Thoracic aorta (tissue), 2 donors: ENCODE measurements at regions not wholly inside any gene's neighbourhood (a gene's known extent, or its start where the extent isn't known, plus 50 kb on each side); places are given as distances from the start of the nearest gene placed in this dataset.

Source experiments
- ATAC-seq: fragments of 150-250 bp; one replicate; pipeline ENCODE4 v1.8.0; 2017; ENCODE audit warnings: low read depth; ENCODE audit not compliant: insufficient number of reproducible peaks, low FRiP score
- DNase-seq: peaks from one replicate; pipeline ENCODE4 v3.0.0-alpha.2; 2020; ENCODE audit warnings: low spot score
- H3K27ac ChIP-seq, 2 donors: fragments of 200-600 bp; sonication (generic); 1 replicate in 1 of 2; 2 replicates in 1 of 2; pipeline ENCODE4 v1.5.1; 2016; ENCODE audit warnings: mild to moderate bottlenecking in 2 of 2, moderate library complexity in 2 of 2
- H3K27me3 ChIP-seq: fragments of 200-600 bp; sonication (generic); replicated peaks from 2 replicates; pipeline ENCODE4 v1.6.0; 2016; ENCODE audit warnings: mild to moderate bottlenecking; ENCODE audit not compliant: insufficient read depth
- H3K36me3 ChIP-seq: fragments of 200-600 bp; sonication (generic); one replicate; pipeline ENCODE4 v1.5.1; 2016
- H3K4me1 ChIP-seq, 2 donors: fragments of 200-600 bp; sonication (generic); 1 replicate in 1 of 2; 2 replicates in 1 of 2; pipeline versions ENCODE4 v1.5.1 to v1.6.0; 2016; ENCODE audit warnings: low read depth in 2 of 2, mild to moderate bottlenecking in 1 of 2; ENCODE audit not compliant: control insufficient read depth in 1 of 2
- H3K4me3 ChIP-seq: fragments of 200-600 bp; sonication (generic); 2 replicates; pipeline ENCODE4 v1.5.1; 2016; ENCODE audit warnings: mild to moderate bottlenecking
- H3K9me3 ChIP-seq: fragments of 200-600 bp; sonication (generic); 2 replicates; pipeline ENCODE4 v1.5.1; 2016
- TF ChIP-seq, protein P1 (sequence below): fragments of 200-600 bp; sonication (generic); IDR thresholded peaks from one replicate; pipeline ENCODE4 v1.5.1; 2019; ENCODE audit warnings: antibody characterized with exemption

DNA sequence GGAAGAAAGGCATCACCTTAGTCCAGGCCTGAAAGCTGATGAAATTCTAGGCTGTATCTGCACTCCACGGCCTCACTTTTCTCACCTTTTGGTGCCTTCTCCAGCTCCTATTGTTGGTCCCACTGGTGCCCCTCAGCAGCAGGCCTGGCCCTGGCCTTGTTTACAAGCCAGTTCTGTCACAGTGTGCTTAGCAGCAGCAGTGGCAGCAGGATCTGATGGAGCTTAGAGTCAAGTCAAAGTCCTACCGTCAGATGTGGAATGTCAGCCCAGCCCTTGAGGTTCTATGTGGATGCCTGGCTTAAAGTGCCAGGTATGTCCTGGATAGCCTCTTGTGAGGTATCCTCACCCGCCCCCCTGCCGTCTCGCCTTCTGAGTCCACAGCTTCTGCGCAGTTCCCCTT, 281.3 kb downstream of the SUCLG1 start:
- Histone ChIP-seq H3K27me3 (no peaks in the 10 kb centered on the region), H3K9me3 (no peaks in the 10 kb centered on the region), H3K4me1 (no peaks in the 10 kb centered on the region), H3K4me3 (no peak overlapping the region), H3K36me3 (no peaks in the 10 kb centered on the region), H3K27ac (no peak overlapping the region)
- TF ChIP-seq, protein P1, sequence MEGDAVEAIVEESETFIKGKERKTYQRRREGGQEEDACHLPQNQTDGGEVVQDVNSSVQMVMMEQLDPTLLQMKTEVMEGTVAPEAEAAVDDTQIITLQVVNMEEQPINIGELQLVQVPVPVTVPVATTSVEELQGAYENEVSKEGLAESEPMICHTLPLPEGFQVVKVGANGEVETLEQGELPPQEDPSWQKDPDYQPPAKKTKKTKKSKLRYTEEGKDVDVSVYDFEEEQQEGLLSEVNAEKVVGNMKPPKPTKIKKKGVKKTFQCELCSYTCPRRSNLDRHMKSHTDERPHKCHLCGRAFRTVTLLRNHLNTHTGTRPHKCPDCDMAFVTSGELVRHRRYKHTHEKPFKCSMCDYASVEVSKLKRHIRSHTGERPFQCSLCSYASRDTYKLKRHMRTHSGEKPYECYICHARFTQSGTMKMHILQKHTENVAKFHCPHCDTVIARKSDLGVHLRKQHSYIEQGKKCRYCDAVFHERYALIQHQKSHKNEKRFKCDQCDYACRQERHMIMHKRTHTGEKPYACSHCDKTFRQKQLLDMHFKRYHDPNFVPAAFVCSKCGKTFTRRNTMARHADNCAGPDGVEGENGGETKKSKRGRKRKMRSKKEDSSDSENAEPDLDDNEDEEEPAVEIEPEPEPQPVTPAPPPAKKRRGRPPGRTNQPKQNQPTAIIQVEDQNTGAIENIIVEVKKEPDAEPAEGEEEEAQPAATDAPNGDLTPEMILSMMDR, result no peak
- DNase-seq (no peak), ATAC-seq (no peak)

DNA sequence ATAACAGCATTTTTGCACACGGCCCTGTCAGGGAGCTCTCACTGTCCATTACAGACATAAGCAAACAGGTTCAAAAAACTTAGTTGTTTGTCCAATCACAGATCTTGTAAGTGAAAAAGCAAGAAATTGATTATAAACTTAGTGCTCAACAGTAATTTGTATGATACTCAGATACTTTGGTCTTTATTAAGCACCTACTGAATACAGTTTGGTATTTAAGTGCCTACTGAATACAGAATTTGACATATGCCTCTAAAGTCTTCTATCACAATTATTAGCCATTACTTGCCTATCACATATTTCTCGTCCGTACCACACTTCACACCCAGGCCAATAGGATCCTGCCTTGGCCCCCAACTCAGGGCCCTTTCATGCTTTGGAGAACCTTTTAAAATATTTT, 283.1 kb downstream of the SUCLG1 start:
- Histone ChIP-seq H3K4me3 (no peak overlapping the region), H3K4me1 (no peaks in the 10 kb centered on the region), H3K27ac (no peak overlapping the region), H3K27me3 (no peaks in the 10 kb centered on the region), H3K9me3 (no peaks in the 10 kb centered on the region), H3K36me3 (no peaks in the 10 kb centered on the region)
- DNase-seq (no peak), ATAC-seq (no peak)
- TF ChIP-seq, protein P1, result no peak

DNA sequence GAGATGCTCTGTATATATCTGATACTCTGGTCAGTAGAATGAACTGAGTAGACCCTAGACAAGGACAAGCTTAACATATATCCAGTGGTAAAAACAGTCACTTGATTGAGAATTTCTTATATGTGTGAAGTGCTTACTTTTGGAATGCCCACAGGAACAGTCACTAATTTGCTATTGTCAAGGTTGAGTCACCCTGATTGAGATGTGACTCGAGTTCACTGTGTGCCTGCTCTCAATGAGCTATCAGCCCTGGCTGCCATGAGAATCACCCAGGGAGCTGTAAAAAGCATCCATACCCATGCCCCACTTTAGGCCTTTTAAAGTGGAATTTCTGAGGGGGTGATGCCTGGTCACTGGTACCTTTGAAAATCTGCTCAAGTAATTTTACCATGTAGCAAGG, 283.7 kb downstream of the SUCLG1 start:
- ATAC-seq (no peak), DNase-seq (no peak)
- no peaks in the 10 kb centered on the region for H3K4me1 ChIP-seq
- H3K9me3 ChIP-seq, result no peaks in the 10 kb centered on the region
- no peaks in the 10 kb centered on the region for H3K27me3 ChIP-seq
- TF ChIP-seq, protein P1, result no peak
- no peaks in the 10 kb centered on the region for H3K36me3 ChIP-seq
- no peak overlapping the region for H3K4me3 ChIP-seq
- H3K27ac ChIP-seq, result no peak overlapping the region

DNA sequence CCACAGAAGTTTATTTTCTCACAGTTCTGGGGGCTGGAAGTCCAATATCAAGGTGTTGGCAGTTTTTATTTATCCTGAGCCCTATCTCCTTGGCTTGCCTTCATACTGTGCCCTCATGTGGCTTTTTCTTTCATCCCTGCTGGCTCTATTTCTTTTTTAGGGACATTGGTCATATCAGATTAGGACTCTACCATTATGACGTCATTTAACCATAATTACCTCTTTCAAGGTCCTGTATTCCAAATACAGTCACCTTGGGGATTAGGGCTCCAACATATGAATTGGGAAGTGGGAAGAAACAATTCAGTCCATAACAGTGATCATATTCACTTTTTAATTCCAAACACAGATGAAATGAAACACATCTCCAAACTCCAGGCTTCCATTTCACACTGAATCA, 286.0 kb downstream of the SUCLG1 start:
- Histone ChIP-seq H3K27ac (no peak overlapping the region), H3K36me3 (no peaks in the 10 kb centered on the region), H3K27me3 (no peaks in the 10 kb centered on the region), H3K4me1 (no peaks in the 10 kb centered on the region), H3K9me3 (no peaks in the 10 kb centered on the region), H3K4me3 (no peak overlapping the region)
- TF ChIP-seq, protein P1, result no peak
- DNase-seq (no peak), ATAC-seq (no peak)

DNA sequence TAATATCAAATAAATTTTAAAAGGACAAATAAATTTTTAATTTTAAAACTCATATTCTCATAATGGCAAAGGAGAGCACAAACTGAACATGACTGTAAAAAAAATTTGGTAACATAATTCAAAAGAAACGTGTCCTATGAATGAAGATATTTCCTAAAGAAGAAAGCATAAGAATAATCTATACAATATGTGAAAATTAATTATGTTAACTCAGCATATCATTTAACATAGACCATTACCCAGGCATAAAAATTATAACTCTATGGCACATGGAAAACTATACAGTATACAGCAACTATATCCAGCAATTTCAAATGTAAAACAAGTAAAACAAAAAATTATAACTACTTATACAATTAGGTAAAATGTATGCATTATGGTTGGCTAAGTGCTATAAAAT, 288.1 kb downstream of the SUCLG1 start:
- DNase-seq (no peak), ATAC-seq (no peak)
- H3K36me3 ChIP-seq, result no peaks in the 10 kb centered on the region
- no peaks in the 10 kb centered on the region for H3K9me3 ChIP-seq
- no peaks in the 10 kb centered on the region for H3K4me1 ChIP-seq
- TF ChIP-seq, protein P1, result no peak
- no peak overlapping the region for H3K4me3 ChIP-seq
- no peaks in the 10 kb centered on the region for H3K27me3 ChIP-seq
- H3K27ac ChIP-seq, result no peak overlapping the region
